ENCODE measurements at regions not wholly inside any gene's neighbourhood (a gene's known extent, or its start where the extent isn't known, plus 50 kb on each side); places are given as distances from the start of the nearest gene placed in this dataset.

DNA sequence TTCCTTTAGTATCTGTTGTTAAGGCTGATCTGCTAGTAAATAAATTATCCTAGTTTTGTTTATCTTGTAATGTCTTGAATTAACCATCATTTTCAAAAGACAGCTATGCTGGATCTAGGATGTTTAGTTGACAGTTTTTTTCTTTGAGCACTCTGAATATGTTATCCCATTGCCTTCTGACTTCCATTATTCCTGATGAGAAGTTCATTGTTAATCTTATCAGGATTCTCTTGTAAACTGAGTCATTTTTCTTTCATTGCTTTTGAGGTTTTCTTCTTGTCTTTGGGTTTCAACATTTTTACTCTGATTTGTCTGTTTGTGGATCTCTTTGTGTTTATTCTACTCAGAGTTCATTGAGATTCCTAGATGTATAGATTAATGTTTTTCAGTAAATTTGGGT lies 157.7 kb downstream of the WNT7A start:
- no peak for DNase-seq
- TF ChIP-seq, protein P1, sequence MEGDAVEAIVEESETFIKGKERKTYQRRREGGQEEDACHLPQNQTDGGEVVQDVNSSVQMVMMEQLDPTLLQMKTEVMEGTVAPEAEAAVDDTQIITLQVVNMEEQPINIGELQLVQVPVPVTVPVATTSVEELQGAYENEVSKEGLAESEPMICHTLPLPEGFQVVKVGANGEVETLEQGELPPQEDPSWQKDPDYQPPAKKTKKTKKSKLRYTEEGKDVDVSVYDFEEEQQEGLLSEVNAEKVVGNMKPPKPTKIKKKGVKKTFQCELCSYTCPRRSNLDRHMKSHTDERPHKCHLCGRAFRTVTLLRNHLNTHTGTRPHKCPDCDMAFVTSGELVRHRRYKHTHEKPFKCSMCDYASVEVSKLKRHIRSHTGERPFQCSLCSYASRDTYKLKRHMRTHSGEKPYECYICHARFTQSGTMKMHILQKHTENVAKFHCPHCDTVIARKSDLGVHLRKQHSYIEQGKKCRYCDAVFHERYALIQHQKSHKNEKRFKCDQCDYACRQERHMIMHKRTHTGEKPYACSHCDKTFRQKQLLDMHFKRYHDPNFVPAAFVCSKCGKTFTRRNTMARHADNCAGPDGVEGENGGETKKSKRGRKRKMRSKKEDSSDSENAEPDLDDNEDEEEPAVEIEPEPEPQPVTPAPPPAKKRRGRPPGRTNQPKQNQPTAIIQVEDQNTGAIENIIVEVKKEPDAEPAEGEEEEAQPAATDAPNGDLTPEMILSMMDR (IDR thresholded peaks at IDR 0.05): no peak
- TF ChIP-seq POLR2A (IDR thresholded peaks at IDR 0.05): no peak
- Histone ChIP-seq H3K4me1 (no peaks in the 10 kb centered on the region), H3K9me3 (no peaks in the 10 kb centered on the region), H3K27ac (no peak overlapping the region), H3K4me3 (no peak overlapping the region), H3K27me3 (no peaks in the 10 kb centered on the region), H3K36me3 (ENCODE audit: low read depth, missing control alignments) (no peaks in the 10 kb centered on the region)
- intact Hi-C loops (cut with DNase I; ENCODE audit: low total_unique reads): no loop called here

GRCh38 chr3:13718436-13718835 lies 161.4 kb downstream of the WNT7A start:
- no peak overlapping the region for H3K27ac ChIP-seq
- no peak overlapping the region for H3K4me3 ChIP-seq
- WGBS, 2 donors: 69 to 84% methylated on average over 7 of the region's 7 CpGs
- TF ChIP-seq, protein P1 (IDR thresholded peaks at IDR 0.05): no peak
- no peak for TF ChIP-seq POLR2A (IDR thresholded peaks at IDR 0.05)
- peak; percentile 2 for DNase-seq
- no peaks in the 10 kb centered on the region for H3K36me3 ChIP-seq (ENCODE audit: low read depth, missing control alignments)
- H3K27me3 ChIP-seq: no peaks in the 10 kb centered on the region
- intact Hi-C loops (cut with DNase I; ENCODE audit: low total_unique reads): no loop called here
- no peaks in the 10 kb centered on the region for H3K4me1 ChIP-seq
- no peaks in the 10 kb centered on the region for H3K9me3 ChIP-seq

- no peaks in the 10 kb centered on the region for H3K4me1 ChIP-seq
- no peaks in the 10 kb centered on the region for H3K27me3 ChIP-seq
- peak; percentile 1 for DNase-seq
- no peak for TF ChIP-seq POLR2A (IDR thresholded peaks at IDR 0.05)
- TF ChIP-seq, protein P1 (IDR thresholded peaks at IDR 0.05): no peak
- H3K9me3 ChIP-seq: no peaks in the 10 kb centered on the region
- H3K36me3 ChIP-seq (ENCODE audit: low read depth, missing control alignments): no peaks in the 10 kb centered on the region
- H3K27ac ChIP-seq: no peak overlapping the region
- 75% methylated on average over 2 of the region's 2 CpGs for WGBS, 2 donors
- no peak overlapping the region for H3K4me3 ChIP-seq
- intact Hi-C loops (cut with DNase I; ENCODE audit: low total_unique reads): no loop called here
Measured at GRCh38 chr3:13718000-13718399, 161.9 kb downstream of the WNT7A start.

GRCh38 chr3:13717222-13717895 lies 162.5 kb downstream of the WNT7A start:
- H3K4me3 ChIP-seq: no peak overlapping the region
- no peaks in the 10 kb centered on the region for H3K27me3 ChIP-seq
- no peaks in the 10 kb centered on the region for H3K36me3 ChIP-seq (ENCODE audit: low read depth, missing control alignments)
- H3K27ac ChIP-seq: no peak overlapping the region
- H3K9me3 ChIP-seq: no peaks in the 10 kb centered on the region
- 68 to 76% methylated on average over 8 of the region's 8 CpGs for WGBS, 2 donors
- intact Hi-C loops (cut with DNase I; ENCODE audit: low total_unique reads): no loop called here
- TF ChIP-seq POLR2A (IDR thresholded peaks at IDR 0.05): no peak
- TF ChIP-seq, protein P1 (IDR thresholded peaks at IDR 0.05): no peak
- DNase-seq: no peak
- H3K4me1 ChIP-seq: no peaks in the 10 kb centered on the region

DNA sequence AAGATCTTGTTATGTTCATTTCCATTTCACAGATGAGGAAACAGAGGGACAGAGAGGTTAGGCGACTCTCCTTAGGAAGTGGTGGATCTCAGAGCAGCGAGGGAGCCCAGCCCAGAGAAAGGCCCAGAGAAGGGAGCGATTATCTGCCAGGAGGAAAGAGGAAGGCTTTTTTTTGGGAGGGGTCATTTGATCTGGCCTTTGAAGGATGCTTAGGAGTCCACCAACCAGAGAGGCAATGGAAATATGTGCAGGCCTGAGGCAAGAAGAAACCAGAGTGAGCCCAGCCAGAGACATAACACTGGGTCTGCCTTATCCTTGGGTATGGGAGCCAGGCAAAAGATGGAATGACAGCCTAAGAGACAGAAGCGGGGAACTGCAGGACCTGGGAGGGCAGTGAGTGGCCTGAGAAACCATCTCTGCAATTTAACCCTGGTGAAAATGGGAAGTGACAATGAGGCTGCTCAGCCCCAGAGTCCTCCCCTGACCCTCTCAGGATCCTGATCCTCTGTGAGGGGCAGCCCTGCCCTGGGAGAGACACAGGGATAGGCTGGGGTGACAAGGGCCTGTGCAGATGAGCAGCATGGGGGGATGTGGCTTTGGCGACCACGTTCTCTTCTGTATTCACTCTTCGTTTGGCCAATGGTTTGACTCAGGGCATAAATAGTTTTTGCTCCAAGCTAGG lies 163.2 kb downstream of the WNT7A start:
- Histone ChIP-seq H3K27ac (no peak overlapping the region), H3K4me3 (no peak overlapping the region), H3K27me3 (no peaks in the 10 kb centered on the region), H3K4me1 (no peaks in the 10 kb centered on the region), H3K9me3 (no peaks in the 10 kb centered on the region), H3K36me3 (ENCODE audit: low read depth, missing control alignments) (no peaks in the 10 kb centered on the region)
- 84 to 86% methylated on average over 7 of the region's 7 CpGs for WGBS, 2 donors
- DNase-seq: peak; percentile 3
- intact Hi-C loops (cut with DNase I; ENCODE audit: low total_unique reads): no loop called here
- TF ChIP-seq POLR2A (IDR thresholded peaks at IDR 0.05): no peak
- TF ChIP-seq, protein P1 (IDR thresholded peaks at IDR 0.05): no peak
